GM18499 (cell line): ENCODE measurements at regions not wholly inside any gene's neighbourhood (a gene's known extent, or its start where the extent isn't known, plus 50 kb on each side); places are given as distances from the start of the nearest gene placed in this dataset.

Experiments used
- ATAC-seq: cut with Tn5 transposase; IDR thresholded peaks from one replicate; pipeline ENCODE4 v1.9.1; 2021; ENCODE audit warnings: moderate number of reproducible peaks; ENCODE audit not compliant: insufficient read depth, unreplicated experiment

DNA sequence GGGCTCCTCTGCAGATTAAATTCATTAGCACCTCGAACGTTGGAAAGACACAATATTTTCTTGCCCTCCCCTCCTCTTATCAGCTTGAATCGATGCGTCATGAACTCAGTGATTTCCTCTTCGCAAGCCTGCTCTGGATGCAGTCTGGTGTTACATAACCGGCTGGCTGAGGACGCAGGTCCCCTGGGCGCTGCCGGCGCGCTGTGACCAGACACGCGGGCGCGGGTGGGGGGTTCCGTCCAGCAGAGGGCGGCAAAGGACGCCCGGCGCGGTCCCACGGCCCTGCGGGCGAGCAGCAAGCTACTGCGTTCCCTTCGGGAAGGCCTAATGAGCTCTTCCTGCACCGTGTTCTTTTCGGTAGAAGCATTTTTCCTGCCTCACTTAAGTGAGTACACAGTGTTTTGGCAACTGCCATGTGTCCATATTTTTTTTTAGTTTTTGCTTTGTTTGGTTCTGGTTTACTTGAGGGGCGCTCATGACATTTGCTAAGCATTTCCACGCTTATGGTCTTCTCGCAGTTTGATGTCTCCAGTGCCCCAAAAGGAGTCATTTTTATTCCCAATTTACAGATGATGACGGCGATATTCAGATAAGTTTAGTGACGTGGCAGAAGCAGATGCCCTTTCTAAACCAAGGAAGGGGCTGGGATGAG lies 112.2 kb upstream of the MBNL2 start:
- peak; percentile 57 for ATAC-seq

DNA sequence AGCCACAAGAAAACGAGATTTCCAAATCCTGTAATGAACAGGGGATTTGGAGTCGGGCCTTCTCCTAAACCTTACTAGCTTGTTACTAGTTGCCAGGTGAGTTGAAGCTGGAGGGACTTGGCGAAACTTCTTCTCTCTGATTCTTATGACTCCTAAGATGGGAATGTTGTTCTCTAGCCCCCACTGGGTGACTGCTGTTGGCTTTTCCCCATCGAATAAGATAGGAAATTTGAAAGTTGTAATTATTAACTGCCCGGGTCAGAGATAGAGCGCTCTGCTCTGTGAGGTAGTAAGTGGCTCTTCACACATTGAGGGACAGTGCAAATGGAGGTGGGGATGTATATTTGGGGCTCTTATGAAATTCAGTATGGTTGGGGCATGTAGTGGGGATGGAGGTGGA lies 111.2 kb upstream of the MBNL2 start:
- ATAC-seq, result no peak

DNA sequence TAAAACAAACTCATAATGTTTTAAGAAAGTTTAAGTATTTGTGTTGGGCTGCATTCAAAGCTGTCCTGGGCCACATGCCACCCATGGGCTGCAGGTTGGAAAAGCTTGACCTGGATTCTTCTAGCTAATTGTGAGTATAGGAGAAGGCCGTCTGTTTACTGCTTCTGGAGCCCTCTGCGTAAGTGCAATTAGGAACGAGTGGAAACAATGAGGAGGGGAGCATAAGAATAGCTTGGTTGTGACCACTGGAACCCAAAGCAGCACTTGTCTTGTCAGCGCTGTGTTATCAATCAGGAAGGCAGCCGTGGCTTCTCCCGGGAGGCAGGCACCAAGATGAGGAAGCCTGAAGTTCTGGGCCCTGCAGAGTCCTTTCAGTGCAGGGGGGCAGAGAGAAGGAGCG lies 110.4 kb upstream of the MBNL2 start:
- ATAC-seq, result no peak

DNA sequence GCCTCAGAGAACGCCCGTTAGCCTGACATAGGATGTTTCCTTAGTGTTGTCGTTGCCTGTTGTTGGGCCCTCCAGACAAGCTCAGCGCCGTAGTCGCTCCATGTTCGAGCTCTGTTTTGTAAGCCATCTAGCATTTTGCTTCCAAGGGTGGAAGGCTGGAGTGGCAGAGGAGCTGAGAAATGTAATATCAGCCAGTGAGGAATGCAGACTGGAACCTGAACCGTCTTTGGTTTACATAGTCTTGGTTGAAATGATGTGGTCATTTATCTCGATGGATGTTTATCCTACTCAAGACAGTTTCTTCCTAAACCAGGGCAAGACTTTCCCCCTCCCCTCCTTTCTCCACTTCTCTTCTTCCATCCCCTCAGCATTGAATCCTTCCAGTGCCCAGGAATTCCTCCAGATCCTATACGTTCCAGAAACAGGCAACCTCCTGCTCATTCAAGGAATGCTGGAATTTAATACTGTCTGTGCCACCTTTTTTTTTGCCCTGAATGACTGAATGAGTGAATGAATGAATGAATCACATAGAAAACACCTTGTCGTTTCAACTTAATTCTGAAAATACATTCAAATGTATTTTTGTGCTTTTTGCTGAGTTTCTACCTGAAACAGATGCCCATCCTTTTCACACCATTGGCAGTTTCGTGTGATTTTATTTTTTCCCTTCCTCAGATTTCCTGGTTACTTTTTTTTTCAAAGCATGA lies 109.5 kb upstream of the MBNL2 start:
- ATAC-seq, result no peak

DNA sequence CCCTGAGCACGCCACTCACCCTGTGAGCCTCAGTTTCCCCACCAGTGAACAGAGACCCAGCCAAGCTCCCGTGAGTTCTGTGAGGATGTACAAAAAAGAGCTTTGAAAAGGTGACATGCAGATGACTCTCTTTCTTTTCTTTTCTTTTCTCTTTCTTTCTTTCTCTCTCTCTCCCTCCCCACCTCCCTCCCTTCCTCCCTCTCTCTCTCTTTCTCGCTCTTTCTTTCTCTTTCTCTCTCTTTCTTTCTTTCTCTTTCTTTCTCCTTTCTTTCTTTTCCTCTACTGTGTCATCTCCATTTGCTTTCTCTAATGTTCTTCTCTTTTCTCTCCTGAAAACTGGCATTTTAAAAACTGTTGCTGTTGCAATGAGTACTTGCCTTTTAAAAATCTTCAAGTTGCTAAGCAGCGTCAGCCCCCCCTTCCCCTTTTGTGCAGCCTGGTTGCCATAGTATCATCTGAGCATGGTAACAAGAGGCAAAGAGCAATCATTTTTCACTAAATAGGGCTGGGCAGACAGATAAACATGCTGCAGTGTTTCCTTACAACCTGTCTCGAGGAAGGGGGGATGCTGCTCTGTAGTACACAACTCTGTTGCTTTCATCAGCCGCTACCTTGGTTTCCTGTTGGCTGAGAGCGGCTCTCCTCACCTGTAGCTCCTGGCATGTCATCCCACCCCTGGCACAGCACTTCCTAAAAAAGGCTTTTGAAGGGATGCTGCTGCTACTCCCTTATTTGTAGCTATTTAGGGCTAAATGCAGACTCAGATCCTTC lies 108.7 kb upstream of the MBNL2 start:
- no peak for ATAC-seq

DNA sequence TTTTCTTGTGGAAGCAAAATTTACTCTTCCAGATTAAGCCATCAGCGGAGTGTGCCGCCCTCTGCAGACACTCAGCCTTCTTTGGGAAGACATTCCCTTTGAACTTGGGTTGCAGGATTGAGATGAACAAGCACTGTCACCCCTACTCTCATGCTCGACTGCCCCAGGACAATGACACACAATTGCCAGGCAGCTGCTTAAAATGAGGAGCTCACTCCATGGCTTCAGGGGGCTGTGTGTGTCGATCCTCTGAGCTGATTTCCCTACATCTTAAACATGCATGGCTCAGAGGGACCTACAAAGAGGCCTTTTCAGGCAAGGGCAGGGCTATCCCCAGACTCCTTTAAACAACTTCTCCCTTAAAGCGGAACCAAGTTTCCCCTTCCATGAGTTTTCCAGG lies 107.5 kb upstream of the MBNL2 start:
- no peak for ATAC-seq

DNA sequence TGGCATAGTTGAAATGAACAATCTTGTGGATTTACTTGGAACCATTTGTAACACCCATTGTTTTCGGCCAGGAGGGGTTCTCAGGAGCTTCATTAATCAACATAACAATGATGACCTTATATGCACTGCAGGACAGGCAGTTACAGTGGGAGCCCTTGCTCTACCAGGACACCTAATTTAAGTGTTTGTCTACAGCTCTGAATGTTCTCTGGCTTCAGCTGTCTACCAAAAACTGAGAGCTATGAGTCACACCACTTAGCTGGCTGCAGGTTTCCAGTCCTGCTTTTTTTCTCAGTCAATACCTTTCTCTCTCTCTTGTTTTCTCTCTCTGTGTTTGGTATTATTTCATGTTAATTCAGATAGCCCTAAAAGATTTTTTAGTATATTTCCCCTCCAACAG lies 105.4 kb upstream of the MBNL2 start:
- ATAC-seq, result peak; percentile 86

DNA sequence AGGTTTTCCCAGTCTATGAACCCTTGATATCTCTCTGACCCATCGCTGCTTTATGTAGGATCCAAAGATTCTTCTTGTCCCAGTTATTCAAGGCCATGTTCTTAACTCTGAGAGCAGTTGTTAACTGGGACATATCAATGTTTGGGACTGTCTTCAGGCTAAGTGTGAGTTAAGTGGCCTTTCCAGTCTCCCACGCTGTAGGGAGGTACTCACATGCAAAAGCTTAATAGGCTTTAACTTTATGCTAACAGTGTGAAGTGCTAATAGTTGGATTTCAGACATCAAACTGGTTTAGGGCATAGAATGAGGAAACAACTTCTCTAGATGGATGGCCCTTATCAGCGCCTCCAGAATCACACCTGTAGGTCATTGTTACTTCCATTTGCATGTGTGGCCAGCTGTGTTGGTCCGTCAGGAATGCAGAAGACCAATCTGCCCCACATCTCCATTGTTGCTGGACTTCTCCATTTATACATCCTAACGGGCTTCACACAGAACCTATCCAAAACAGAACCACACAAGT lies 104.7 kb upstream of the MBNL2 start:
- no peak for ATAC-seq

DNA sequence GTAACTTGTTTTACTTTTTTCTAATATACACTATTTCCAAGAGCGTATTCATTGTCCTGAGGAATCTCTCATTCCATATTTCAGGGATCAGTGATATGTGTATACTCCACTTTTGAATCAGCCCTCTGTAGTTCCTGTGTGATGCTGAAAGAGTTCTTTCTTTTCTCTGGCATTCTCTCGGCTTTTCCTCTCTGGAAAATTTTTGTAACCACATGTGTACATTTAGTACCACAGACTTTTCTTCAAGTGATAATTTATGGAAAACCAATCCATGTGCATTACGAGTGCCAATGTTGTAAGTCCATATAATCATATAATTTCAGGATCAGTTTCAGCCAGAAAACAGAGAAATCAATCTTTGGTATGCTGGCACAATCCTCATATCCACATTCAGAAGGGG lies 102.2 kb upstream of the MBNL2 start:
- no peak for ATAC-seq

DNA sequence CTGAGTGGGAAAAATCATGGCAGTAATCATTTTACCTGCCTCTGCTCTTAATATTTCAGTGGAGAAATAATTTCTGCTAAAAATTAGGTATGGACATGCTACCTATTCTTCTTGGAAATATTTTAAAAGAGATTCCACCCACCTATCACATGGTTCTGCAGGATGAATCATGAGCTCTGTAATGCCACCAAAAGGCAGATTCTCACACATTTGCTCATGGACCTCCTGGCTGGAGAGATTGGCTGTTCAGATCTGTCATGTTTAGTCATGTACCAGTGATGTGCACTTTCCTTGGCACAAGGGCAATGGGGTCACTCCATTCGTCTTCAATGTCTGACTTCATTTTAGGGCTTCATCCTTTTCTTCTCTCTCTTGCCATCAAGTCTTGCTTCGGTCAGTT lies 101.8 kb upstream of the MBNL2 start:
- ATAC-seq, result no peak

DNA sequence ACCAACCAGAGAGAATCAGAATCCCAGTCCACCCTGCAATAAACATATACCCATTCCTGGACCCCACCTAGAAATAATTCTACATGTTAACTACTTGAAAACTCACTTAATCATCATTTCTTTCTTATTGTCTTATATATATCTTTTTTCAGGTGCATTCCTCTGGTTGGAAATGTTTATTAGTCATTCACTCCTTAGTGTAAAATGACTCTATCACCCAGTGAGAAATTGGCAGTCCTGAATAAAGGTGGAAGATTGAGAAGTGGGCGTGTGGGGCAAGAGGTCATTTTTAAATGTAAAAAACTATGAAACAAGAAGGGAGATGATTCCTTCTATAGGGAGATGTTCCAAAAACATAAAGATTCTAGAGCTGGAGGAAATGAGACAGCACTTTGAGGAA lies 101.2 kb upstream of the MBNL2 start:
- no peak for ATAC-seq

DNA sequence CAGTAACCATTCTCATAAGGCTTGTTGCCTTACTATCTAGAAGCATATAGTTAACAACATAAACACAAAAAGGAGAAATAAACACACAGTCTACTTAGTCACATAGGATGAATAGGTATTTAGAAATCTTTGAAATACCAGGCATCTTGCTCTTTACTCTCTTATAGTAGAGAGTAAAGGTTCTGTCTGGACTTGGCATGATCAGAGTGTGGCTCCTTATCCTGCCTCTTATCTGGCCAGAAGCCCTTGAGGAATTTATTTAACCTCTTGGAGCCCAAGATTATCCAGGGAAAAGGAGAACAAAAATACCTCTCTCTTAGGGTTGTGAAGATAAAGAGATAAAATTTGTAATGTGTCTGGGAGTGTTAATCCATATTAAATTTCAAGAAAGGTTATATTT lies 100.2 kb upstream of the MBNL2 start:
- no peak for ATAC-seq

DNA sequence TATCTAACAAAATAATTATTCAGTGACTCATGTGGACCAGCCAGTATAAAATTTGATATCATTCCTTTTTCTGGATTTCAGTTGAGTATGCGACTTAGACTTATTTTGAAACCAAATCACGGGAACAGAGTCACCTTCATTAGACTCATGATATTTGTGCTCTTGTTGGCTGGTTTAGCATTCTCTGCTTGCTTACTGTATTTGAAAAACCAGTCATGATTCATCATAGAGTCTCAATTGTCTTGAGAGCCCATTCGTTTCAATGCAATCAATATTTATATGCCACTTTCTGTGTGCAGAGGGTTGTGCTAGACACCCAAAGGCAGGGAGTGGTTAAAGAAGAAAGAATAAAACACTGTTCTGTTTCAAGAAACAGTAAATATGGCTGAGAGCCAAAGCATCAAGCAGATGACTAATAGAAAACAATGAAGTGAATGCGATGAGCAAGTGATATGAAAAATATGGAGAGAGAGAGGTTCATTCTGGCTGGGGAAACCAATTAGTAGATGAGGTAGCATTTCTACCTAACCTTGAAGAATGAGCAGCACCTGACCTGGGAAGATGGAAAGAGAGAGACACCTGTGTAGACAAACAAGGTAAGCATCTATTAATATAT lies 99.6 kb upstream of the MBNL2 start:
- no peak for ATAC-seq

DNA sequence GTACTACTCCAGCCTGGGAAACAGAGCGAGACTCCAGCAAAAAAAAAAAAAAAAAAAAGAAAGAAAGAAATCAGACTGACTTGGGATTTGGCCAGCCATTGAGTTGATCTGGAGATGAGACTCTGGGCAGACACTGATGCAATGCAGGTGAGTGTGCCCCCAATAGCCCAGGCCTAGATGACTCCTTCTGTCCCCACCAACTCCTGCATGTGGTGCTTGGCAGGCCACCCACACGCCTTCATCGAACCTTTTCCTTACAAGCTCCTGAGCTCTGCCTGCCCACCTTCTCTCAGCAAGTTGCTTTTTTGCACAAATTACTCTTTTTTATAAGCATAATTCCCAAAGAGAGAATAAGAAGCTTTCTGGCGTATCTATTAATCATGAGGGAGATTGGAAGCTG lies 97.9 kb upstream of the MBNL2 start:
- no peak for ATAC-seq

DNA sequence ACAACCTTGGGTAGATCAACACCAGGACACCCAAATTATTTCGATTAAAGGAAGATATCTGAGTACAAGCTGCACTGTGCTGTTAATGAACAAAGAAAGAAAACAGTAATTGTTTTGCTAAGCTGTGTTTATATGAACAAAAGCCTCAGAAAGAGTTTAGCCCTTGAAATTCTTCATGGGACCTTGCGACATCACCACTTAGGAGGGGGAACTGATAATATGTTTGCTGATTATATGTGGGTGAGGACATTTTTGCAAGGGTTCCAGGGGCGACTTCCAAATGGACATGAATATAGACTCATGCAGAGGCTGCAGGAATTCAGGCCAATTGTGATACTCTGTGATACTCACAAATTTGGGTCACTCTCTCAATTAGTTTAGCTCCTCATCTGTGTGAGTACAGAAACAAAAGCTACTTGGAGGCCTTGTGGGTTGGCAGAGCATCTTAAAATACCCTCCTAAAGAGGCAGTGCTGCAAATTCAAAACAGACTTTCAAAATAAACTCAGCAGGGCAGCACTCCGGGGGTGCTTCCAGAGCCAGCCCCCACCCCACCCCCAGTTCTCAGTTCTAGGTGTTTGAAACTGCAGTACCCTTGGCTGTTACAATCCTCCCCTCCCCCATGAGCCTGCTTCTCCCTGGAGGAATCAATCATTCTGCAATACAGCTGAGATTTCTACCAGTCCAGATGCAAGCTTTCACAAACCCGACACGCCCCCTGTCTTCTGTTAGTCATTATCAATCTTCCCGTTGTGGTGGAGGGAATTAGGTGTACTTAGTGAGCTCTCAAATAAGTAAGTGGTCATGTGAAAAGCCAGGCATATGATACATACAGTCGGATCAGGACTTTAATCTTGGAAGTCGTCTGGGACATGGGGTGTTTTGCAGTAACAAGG lies 97.0 kb upstream of the MBNL2 start:
- no peak for ATAC-seq

DNA sequence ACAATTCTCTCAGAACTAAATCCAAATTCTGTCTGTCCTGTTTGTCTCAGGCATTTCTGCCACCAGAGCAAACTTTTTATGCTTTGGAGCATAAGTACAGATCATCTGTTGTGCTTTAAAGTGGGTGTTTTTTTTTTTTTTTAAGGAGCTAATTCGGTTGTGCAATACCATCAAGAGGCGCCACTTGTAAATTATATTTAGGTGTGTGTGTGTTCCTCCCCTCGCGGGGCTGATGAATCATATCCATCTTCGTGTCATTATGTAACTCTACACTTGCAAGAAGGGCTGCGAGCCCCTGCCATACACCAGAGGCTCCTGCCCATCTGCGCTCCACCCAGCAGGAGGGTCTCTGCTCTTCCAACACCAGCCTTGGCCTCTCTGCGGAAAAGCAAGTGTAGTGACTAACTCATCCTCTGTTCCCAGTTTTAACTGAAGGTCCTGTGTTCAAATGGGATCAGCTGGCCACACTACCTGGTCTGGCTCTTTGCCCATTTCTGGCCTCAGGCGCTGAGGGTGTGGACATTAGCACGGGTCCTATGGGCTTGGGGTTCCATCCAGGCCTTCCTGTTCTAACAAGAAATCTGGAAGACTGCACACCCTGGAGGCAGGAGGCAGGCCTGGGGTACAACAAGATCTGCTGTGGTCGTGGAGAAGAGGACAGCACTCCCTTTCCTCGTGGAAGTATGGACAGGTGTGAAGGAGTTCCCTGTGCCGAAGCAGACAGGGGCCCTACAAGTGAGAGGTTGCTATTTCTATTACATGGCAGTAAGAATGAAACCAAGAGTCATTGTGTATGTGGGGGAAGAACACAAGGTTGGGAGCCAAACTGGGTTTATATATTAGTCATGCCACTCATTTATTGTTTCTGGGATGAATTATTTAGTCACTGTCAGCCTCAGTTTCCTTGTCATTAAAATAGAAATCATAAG lies 96.1 kb upstream of the MBNL2 start:
- peak; percentile 95 for ATAC-seq

DNA sequence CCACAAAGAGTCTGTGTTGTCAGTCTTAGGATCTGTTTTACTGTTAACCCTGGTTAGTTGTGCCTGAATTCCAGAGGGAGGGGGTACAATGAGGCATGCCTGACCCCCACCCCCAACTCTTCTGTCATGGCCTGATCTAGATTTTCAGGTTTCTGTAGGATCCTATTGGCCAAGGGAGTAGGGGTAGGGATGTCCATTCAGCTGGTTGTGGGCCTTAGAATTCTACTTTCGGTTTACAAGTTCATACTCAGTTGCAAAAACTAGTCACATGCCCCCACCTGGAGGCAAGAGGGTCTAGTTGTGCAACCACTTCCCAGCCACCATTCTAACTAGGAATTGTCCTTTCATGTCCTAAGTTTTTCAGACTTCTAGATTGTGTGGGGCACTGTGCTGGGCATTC lies 94.3 kb upstream of the MBNL2 start:
- ATAC-seq, result no peak

DNA sequence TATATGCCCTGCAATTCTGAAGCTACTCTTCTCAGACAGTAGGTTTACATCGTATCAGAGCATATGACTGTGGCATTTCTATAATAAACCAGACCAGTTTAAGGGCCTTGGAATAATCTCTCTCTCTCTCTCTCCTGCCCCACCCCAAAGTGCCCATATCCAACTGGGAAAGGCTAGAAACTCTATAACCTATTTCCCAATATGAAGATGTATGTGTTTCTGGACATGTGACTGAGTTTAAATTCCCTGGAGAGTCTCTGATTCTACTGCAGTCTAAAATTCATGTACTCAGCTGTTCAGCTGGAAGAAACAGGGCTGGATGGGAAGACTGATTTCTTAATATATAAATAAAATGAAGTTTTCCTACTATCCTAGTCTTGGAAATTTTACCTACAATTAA lies 91.9 kb upstream of the MBNL2 start:
- no peak for ATAC-seq

DNA sequence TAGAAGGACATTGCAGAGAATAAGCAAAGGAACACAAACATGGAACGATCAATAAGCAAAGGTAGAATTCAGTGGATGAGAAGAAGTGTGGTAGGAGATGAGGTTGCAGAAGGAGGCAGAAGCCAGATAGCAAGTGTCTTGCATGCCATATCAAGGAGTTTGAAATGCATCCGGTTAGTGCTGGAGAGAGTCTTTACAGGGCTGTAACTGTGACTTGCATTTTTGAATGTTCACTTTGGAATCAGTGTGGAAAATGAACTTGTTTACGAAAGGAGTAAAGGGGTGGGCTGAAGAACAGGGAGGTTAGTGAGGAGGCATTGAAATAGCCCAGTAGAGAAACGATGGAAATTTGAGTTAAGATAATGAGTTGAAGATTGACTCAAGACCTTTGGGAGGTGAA lies 90.7 kb upstream of the MBNL2 start:
- no peak for ATAC-seq
